OCI-LY7 (cell line): ENCODE measurements at regions not wholly inside any gene's neighbourhood (a gene's known extent, or its start where the extent isn't known, plus 50 kb on each side); places are given as distances from the start of the nearest gene placed in this dataset.

Experiments
- EZH2phosphoT487 ChIP-seq: fragments of 200-600 bp; sonication (generic); IDR thresholded peaks from 2 replicates; pipeline ENCODE4 v1.6.1; 2018; ENCODE audit warnings: low read depth, borderline replicate concordance, mild to moderate bottlenecking, mixed run types, antibody characterized with exemption, low read length, moderate library complexity, mixed read lengths
- TF ChIP-seq, protein P1 (sequence below): fragments of 200-600 bp; sonication (generic); conservative IDR thresholded peaks from 2 replicates; pipeline ENCODE4 v1.5.1; 2014; ENCODE audit warnings: mild to moderate bottlenecking, antibody characterized with exemption, low read length, moderate library complexity, mixed read lengths

DNA sequence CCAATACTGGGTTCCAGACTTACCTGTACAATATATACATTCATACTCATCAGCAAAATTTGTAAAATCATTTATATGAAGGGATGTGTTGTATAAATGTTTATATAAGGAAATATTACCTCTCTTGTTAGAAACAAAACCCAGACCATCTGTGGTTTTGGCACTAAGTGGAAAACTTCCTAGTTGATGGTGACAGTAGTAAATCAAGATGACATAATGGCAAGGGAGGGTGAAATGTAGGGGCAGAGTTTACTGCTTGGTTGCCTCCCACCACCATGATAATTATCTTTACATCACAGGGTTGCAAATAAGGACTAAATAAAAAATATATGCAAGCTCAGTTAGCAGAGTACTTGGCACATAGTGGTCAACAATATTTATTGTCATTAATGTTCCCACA lies 365.3 kb upstream of the TEX13C start:
- TF ChIP-seq, protein P1, sequence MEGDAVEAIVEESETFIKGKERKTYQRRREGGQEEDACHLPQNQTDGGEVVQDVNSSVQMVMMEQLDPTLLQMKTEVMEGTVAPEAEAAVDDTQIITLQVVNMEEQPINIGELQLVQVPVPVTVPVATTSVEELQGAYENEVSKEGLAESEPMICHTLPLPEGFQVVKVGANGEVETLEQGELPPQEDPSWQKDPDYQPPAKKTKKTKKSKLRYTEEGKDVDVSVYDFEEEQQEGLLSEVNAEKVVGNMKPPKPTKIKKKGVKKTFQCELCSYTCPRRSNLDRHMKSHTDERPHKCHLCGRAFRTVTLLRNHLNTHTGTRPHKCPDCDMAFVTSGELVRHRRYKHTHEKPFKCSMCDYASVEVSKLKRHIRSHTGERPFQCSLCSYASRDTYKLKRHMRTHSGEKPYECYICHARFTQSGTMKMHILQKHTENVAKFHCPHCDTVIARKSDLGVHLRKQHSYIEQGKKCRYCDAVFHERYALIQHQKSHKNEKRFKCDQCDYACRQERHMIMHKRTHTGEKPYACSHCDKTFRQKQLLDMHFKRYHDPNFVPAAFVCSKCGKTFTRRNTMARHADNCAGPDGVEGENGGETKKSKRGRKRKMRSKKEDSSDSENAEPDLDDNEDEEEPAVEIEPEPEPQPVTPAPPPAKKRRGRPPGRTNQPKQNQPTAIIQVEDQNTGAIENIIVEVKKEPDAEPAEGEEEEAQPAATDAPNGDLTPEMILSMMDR: no peak
- no peak for TF ChIP-seq EZH2phosphoT487
